Stomach (tissue), 4 donors: ENCODE measurements at regions not wholly inside any gene's neighbourhood (a gene's known extent, or its start where the extent isn't known, plus 50 kb on each side); places are given as distances from the start of the nearest gene placed in this dataset.

Source experiments
- EP300 ChIP-seq: sonication (generic); formaldehyde crosslinking; IDR thresholded peaks from one replicate; pipeline ENCODE4 v1.6.1; 2017; ENCODE audit warnings: antibody characterized with exemption
- POLR2A ChIP-seq, 4 donors: fragments of 450-650 bp; IDR thresholded peaks; one replicate each; pipeline ENCODE4 v1.6.1; 2016; ENCODE audit warnings: antibody characterized with exemption in 4 of 4, control low read depth in 2 of 4, mild to moderate bottlenecking in 1 of 4, moderate library complexity in 1 of 4

GRCh38 chr2:117055499-117056375, 758.8 kb upstream of the DDX18 start:
- TF ChIP-seq EP300 (no peak), POLR2A (IDR thresholded peaks at IDR 0.05) (no peak)
